ENCODE measurements at regions not wholly inside any gene's neighbourhood (a gene's known extent, or its start where the extent isn't known, plus 50 kb on each side); places are given as distances from the start of the nearest gene placed in this dataset.
"Not testable (repeated sequence)": the region's sequence is repeated elsewhere in the genome, so short reads cannot be mapped to it uniquely, and the experiment has no call there.

DNA sequence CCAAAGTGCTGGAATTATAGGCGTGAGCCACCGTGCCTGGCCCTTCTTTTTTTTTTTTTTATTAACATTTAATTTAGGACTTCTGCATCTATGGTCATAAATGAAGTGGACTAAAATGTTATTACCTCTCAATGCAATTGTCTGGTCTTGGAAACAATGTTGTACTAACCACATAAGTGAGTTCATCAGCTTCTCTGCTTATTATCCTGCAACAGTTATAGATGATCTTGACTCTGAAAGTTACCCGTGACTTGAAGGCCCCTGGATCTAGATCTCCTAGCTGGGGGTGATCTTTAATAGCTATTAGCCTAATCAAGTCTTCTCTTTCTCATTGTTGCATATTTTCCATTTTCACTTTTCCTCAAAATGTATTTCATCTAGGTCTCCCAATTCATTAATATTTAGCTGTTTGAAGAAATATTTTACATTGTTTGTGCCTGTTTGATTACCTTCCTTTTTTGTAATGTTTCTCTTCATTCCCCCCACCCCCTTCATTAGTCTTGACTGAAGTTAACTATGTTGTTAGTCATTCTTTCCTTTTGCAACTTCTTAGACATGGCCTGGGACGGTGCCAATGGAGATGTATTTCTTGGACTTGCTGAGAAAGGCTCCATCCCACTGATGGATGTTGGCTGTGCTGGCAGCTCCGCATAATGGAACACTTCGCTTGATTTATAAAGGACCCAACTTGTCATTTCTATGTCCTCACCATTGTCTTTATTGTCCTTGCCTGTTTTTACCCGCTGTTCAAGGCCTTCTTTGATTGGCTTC, 141.6 kb upstream of the RIOK3 start:
- DNase-seq, result no peak

DNA sequence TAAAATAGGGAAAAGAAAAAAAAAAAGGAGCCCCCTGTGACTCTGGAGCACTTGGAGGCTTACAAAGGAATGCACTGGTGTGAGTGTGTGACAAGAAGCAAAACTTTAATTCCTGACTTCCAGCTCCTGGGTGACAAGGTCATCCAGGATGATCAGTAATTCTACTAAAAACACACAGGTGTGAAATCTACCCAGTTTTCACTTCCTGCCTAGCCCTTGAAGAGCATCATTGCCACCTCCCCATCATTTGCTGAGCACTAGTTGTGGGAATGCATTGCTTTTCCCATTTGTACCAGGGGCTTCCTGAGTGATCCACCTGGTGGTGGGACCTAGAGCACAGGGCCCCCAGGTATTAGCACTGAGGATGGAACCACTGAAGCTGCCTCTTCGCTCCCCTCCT, 139.7 kb upstream of the RIOK3 start:
- no peak for DNase-seq

DNA sequence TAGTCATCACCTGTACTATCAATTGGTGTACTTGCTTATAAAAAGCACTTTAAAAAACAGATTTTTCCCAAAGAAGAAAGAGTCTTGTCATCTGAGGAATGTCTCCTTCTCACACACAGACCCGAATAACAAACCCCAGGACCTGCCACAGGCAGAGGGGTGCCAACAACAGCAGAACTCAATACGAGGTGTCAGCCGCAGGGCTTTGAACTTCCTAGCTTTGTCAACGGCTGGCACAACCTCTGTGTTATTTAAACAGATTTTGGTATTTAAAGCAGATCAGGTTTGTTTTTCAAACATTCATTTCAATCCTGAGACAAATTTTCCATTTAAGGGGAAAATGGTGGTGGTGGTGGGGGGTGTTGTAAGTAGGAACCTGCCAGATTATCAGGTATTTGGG, 138.4 kb upstream of the RIOK3 start:
- no peak for DNase-seq

DNA sequence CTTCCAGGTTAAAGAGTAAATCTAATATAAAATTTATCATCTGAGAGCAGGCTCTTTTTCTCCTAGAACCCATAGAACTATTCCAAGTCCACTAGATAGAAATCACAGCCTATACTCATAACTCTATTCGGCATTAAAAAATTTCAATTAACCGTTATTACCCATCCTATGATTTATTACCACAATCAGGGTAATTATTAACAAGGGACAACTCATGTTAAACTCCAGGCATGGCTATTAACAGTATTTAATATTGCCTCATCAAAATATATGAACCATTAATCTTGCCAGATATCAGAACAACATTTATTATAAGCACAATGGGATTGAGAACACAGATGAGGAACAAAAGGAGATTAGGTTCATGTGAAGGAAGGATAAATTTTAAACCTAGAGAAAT, 136.8 kb upstream of the RIOK3 start:
- DNase-seq, result no peak

DNA sequence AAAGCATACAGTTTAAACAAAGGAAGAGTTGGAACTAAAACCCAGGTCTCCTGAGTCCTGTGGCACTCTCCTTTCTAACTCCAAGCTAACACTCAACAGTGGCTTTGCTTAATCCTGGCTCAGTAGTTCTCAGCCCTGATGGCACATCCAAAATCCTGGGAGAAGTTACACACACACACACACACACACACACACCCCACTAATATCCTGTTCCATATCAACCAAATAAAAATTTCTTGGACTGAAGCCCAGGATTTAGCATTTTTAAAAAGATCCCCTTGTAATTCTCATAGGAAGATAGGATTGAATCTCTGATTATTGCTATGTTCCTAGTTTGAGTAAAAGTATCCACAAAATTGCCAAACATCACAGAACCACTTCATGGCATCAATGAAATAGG, 136.1 kb upstream of the RIOK3 start:
- DNase-seq, result no peak

DNA sequence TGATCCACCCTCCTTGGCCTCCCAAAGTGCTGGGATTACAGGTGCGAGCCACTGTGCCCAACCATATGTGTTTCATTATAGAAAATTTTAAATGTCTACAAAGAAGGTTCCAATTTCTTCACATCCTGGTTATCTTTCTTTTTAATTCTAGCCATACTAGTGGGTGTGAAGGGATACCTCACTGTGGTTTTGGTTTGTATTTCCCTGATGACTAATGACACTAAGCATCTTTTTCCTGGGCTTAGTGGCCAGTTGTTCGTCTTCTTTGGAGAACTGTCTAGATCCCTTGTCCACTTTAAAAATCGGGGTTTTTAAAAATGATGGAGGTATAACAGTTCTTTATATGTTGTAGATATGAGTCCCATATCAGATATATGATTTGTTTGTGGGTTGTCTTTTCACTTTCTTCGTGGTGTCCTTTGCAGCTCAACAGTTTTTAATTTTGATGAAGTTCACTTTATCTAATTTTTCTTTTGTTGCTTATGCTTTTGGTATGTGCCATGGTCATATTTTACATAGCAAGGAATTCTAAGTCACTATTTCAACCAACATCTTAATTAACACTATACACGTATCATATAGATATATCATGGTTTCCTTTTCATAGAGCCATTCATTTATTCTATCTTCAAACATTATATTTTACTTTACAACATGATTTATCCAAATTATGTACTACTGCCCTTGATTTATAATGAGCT, 135.0 kb upstream of the RIOK3 start:
- no peak for DNase-seq

DNA sequence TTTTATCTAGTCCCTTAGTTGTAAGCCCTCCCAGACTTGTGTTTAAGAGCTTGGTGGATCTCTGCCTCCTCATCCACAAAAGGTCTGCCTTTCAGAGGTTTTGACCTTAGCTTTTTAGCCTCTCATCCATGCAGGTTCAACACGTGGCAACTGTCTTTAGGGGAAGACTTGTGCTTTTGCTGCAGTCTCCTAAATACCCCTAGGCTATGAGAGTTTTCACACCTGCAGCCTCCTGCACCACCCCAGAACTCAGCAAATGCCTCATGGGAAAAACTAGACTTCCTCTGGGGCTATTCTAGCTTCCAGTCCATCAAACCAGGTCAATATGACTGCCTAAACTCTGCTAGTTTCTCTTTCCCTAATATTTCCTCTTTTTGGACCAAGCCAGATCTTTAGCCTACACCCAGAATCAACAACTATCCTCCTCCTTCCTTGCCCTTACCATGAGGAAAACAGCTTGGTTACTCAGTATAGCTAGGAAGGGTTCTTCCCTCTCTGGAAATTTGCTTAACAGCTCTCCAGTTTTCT, 132.3 kb upstream of the RIOK3 start:
- DNase-seq, result no peak

DNA sequence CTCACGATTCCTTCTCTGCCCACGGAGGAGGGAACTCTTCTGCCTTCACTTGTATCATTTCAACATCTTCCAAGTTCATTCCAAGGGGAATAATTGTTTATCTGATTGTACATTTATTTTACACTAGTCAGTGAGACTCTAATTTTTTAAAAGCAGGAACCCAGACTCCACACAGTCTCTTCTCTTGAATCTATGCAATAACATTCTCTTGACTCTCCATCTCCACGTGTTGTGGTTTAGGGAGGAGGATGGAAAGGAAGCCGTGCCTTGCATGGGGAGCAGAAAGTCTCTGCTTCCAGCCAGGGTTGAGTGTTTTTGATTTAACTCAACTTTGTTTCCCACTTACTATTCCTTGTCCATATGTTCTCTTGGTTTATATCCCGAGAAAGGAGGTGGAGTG, 131.1 kb upstream of the RIOK3 start:
- no peak for DNase-seq

DNA sequence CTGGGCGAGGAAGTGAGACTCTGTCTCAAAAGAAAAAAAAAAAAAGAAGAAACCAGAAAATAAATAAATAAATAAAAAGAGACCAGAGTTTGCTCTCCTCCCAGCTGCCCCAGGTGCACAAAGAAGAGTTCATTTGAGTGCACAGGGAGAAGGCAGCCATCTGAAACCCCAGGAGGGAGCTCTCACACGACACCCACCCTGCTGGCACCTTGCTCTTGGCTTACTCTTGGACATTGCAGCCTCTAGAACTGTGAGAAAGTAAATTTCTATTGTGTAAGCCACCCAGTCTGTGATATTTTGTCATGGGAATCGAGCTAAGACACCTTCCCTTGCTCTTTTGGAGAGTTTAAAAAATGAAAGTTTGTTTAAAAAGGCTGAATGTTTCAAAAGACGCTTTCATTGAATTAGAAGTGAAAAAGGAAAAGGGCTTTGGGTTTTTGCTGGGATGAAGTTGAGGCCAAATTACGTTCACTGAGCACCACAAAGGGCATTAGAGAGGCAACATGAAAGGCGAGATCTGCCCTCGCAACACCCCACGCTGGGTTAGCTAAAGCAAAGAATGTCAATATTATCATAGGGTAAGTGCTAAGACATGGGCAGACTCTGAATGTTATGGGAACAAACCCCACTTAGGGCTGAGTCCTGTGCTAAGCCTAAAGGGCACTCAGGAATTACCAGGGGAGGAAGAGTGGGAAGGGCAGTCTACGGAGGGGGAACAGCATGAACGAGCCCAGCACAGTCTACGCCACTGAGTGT, 128.9 kb upstream of the RIOK3 start:
- no peak for DNase-seq

DNA sequence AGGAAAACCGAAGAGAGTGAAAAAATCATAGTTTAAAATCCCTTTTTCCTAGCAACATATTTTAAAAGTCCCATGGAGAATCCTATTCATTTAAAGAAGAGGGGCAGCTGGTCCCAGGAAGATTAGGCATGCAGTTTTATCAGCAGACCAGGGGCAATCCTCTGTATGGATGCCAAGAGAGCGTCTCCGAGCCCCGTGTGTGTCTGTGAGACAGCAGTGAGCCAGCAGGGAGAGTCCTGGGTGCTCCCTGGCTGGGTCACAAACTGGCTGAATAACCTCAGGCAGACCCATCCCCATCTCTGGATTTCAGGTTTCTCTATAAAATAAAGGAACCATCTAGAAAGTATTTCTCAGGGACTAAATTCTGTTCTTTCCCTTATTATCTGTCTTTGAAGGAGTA, 128.2 kb upstream of the RIOK3 start:
- no peak for DNase-seq

DNA sequence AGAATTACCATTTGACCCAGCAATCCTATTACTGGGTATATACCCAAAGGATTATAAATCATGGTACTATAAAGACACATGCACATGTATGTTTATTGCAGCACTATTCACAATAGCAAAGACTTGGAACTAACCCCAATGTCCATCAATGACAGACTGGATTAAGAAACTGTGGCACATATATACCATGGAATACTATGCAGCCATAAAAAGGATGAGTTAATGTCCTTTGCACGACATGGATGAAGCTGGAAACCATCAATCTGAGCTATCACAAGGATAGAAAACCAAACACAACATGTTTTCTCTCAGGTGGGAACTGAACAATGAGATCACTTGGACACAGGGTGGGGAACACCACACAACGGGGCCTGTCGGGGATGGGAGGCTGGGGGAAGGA, 123.4 kb upstream of the RIOK3 start:
- DNase-seq, result not testable (repeated sequence)

DNA sequence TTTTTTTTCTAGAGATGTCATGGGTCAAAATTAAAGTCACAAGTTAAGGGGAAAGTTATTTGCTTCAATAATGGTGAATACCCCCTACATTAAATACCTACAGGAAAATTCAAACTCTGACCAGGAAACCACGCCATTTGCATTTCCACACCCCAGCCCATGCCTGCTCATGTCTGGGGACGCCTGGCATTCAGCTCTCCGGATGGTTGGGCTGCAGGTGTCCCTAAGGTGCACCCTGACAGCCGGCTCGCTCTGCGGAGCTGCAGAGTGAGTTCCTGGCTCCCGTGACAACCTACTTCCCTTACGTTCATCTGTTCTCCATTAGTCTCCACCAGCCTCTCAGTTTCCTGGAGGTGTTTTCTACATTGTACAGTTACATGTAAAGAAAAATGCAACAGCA, 122.7 kb upstream of the RIOK3 start:
- DNase-seq, result no peak

DNA sequence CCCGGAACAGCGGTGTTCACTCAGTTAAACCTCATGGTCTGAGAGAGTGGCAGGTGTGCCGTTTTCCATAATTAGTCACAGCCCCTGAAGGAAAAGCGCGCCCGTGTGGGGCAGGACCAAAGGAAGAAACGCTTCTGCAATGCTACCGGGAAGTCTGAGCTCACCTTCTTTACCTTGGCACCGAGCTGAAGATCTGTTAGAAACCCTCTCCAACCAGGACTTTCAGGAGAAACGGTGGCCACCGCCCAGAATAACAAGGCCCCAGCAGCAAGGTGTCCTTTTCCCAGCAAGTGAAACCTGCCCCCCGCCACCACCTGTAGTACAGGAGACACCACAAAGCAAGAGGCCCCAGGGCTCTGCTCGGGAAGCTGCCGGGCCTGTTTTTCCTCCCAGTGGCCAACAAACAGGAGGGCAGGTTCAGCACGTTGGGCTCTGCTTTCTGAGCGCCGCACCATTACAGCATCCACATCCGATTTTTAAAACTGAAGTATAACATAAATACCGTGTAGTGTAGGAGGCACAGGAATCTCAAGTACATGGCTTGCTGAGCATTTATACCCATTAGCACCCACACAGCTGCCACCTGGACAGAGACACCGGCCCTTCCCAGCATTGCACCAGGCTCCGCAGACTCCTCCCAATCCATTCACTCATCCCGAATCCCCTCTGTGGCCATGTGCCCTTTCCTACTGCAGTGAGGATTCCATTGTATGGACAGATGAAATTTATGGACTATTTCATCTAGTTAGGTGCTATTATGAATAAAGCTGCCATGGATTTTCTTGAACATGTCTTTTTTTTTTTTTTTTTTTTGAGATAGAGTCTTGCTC, 121.8 kb upstream of the RIOK3 start:
- no peak for DNase-seq

DNA sequence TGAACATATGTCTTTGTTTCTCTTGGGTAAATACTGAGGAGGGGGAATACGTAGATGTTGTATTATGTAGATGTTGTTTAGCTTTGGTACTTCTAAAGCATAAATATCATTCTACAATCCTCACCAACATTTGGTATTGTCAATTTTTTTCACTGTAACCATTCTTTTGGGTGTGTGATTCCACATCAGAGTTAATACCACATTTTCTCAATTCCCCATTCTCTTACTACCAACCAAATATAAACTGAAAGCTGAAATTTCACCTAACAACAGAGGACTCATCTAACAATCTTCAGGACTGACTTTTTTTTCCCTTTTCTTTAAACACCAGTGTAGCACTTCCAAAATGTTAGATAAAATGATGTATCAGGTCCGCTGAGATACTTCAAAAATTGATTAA, 120.7 kb upstream of the RIOK3 start:
- DNase-seq, result no peak

DNA sequence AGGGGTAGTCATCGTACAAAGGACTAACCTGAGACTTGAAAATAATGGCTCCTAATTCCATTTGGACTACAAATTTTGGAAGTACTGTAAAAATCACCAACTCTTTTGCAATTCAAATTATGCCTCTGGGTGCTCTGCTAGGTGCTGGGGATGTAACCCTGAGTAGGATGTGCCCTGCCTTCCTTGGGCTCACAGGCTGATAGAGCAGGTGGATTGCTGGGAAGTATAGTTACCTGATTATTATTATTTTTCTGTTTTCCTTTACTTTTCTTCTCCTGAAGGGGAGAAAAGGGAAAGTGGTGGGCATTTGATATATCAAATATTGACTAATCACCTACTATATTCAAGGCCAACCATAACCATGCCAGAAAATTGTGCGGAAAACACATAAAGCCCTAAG, 119.3 kb upstream of the RIOK3 start:
- DNase-seq, result no peak

DNA sequence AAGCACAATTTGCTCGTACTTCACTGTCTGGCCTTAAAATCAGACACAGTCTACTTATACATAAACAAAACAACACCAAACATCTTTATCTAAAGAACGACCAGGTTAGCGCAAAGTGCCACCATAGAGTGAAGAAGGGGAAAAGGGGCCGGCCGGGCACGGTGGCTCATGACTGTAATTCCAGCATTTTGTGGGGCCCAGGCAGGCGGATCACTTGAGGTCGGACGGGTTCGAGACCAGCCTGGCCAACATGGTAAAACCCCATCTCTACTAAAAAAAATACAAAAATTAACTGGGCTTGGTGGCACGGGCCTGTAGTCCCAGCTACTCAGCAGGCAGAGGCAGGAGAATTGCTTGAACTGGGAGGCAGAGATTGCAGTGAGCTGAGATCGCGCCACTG, 118.5 kb upstream of the RIOK3 start:
- DNase-seq, result no peak

DNA sequence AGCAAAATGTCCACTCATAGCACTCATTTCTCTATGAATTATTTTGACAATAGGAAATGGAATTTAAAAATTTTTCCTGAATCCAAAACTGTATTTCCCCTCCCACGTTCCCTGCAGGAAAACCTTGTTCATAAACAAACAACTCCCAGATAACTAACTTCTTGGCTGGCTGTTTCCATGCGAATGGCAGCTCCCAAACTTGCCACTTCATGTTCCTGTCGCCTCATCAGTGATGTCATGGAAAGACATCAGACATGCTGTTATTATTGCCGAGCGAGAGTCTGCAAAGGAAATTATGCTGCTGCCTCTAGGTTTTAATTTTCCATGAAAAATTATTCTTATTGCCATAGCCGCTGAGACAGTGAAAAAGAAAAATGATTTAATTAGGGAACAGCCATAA, 117.0 kb upstream of the RIOK3 start:
- DNase-seq, result no peak

DNA sequence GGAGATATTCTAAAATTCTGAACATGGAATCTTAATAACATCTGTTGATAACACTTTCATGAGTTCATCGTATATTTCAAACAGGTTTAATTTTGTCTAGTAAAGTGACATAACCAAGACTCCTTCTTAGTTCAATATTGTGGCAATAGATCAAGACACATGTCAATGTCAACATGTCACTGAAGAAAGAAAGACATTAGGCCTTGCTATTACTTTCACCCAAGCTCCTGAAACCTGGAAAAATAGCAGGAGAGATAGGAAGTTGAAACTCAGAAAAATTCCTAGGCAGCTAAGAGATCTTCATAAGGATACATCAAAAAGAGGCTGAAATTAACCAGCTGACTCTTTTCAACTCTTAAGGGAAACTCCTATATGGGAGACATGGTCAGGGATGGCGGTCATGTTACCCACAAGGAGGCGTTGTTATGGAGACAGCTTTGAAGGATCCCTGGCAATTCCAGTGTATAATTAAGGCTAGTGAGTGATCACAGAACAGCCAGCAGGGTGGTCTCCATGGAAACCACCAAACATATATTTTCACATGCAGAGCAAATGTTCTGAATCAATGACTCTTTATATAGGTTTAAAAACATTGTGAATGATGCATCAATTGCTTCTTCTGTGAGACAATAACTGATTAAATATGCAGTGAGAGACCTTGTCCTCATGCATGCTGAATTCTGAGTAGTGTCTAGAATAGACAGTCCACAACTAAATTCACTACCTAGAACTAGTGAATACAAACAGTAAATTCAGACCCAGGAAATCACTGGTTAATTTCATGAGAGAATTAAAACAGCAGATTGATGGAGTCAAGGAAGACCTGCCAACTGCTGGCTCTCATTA, 115.3 kb upstream of the RIOK3 start:
- no peak for DNase-seq

DNA sequence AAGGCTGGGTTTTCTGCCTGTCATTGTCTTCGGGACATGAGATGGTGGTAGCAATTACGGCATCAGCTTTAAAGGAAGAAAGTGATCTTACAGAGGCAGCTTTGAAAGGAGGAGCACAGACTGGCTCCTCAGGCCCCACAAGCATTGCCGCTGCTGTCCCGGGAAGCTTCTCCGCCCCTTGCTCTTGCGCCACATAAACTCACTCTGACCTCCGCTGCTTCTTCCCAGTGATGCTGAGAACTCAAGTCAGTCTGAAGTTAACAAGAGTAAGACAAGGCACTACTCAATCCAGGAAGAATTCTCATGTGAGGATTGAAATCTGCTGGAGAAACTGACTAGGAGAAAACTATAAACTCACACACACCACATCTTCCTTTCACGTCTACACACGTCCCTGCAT, 112.4 kb upstream of the RIOK3 start:
- DNase-seq, result no peak

DNA sequence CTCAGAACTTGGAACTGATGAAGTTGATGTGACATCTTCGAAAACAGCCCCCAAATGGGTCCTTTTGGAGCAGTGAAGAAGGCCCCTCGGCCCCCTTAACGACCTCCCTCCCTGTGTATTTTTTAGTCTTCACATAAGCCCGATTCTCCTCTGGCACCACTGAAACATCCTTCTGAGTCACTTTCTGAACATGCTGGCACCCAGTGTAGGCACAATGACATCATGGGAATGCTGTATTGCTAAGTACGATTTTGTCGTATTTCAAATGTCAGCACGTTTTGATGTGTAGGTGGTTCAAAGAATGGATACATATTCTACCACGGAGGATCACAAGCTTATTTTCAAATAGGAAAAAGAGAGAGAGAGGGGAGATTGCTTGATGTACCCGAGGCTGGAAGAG, 111.7 kb upstream of the RIOK3 start:
- DNase-seq, result peak; percentile 9 to 27

DNA sequence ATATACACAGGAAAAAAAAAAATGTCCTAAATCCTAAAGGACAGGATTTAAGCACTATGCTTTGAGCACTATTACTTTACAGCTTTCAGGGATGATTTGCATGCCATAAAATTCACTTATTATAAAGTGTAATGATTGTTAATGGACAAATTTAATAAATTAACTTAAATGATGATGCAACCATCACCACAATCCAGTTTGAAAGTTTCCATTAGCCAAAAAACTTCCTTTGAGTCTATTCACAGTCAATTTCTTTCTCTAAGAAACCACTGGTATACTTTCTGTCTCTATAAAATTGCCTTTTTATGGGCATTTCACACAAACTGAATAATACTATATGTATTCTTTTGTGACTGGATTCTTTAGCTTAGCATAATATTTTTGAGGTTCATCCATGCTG, 111.1 kb upstream of the RIOK3 start:
- no peak for DNase-seq

DNA sequence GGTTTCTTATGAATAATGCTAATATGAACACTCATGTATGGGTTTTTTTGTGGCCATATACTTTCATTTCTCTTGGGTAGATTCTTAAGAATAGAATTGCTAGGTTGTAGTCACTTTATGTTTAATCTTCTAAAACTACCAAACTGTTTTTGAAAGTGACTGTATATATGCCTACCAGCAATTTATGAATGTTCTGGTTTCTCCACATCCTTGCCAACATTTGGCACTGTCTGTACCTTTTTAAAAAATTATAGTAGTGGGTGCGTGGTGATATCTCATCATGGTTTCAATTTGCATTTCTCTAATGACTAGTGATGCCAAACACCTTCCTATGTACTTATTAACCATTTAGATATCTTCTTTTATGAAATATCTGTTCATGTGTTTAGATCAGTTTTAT, 110.6 kb upstream of the RIOK3 start:
- no peak for DNase-seq
